ENCODE measurements at regions not wholly inside any gene's neighbourhood (a gene's known extent, or its start where the extent isn't known, plus 50 kb on each side); places are given as distances from the start of the nearest gene placed in this dataset.

DNA sequence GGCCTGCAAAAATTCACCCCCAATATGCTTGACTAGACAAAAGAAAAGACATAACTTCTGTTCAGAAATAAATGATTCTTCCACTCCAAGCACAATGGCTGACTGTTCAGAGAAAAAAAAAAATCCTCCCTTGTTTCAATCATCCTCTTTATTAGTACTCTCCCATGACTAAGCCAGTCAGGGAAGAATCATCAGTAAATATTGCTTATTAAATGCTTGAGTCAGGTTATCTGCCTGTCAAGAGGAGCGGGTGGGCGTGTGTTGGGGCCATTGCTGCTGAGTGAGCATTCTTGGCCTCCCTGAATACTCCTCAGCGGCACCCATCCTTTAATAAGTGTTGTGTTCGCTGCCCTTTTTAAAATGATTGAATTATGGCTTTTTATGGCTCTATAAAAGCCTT, 1334.8 kb upstream of the CELF4 start:
- H3K27ac ChIP-seq (ENCODE audit: low read length): no peak overlapping the region
- no peaks in the 10 kb centered on the region for H3K9me3 ChIP-seq
- ATAC-seq (replicated peaks in 1 of 4) (no peak), DNase-seq (no peak)
- Mint-ChIP-seq H3K27me3 (no peaks in the 10 kb centered on the region), H3K4me1 (no peaks in the 10 kb centered on the region), H3K4me3 (no peak overlapping the region), H3K27ac (no peak overlapping the region), H3K36me3 (no peaks in the 10 kb centered on the region), H3K9me3 (peaks cover 0 to 4% (median 0%) of the 10 kb centered on the region in 3 donors)
- CTCF ChIA-PET: no interaction called here
- no peaks in the 10 kb centered on the region for H3K4me1 ChIP-seq (ENCODE audit: control insufficient read depth in 1 of 2, extremely low read depth in 1 of 2, insufficient read depth in 2 of 2, low read length in 2 of 2)
- POLR2A ChIA-PET: no interaction called here
- no peak overlapping the region for H3K4me3 ChIP-seq (ENCODE audit: control insufficient read depth in 1 of 2, extremely low read depth in 1 of 2, low read length in 1 of 2)
- H3K27me3 ChIP-seq (replicated peaks in 1 of 2; ENCODE audit: control insufficient read depth in 2 of 2, extremely low read depth in 1 of 2, insufficient read depth in 2 of 2, low read length in 1 of 2): no peaks in the 10 kb centered on the region
- 67% methylated on average over 4 of the region's 4 CpGs for WGBS (ENCODE audit: insufficient coverage)
- H3K36me3 ChIP-seq (ENCODE audit: control insufficient read depth in 2 of 2, extremely low read depth in 1 of 2, insufficient read depth in 1 of 2, low read length in 1 of 2): no peaks in the 10 kb centered on the region

DNA sequence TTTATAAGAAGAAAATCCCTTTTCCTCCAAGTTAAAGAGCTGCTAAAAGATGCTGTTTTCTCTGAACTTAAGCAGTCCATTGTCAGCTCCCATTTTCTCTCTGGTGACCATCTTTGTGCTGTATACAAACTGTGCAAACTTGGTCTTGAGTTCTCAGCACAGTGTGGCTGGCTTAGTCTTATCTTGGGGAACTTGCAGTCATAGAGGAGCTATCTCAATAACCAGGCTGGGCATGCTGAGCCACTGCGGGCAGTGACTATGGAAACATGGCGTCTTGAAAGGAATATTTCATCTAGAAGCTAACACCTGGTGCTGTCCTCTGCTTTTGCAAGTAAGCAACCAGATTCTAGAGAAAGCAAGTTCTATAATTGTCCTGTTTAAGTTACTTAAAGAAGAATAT, 1334.4 kb upstream of the CELF4 start:
- H3K27ac ChIP-seq (ENCODE audit: low read length): no peak overlapping the region
- no peaks in the 10 kb centered on the region for H3K27me3 ChIP-seq (replicated peaks in 1 of 2; ENCODE audit: control insufficient read depth in 2 of 2, extremely low read depth in 1 of 2, insufficient read depth in 2 of 2, low read length in 1 of 2)
- H3K4me1 ChIP-seq (ENCODE audit: control insufficient read depth in 1 of 2, extremely low read depth in 1 of 2, insufficient read depth in 2 of 2, low read length in 2 of 2): no peaks in the 10 kb centered on the region
- peaks cover 0 to 4% (median 0%) of the 10 kb centered on the region in 3 donors for H3K9me3 Mint-ChIP-seq
- ChIA-PET CTCF (no interaction called here), POLR2A (no interaction called here)
- no CpG with 5 or more reads among the region's 2 CpGs for WGBS (ENCODE audit: insufficient coverage)
- H3K27me3 Mint-ChIP-seq: no peaks in the 10 kb centered on the region
- no peak overlapping the region for H3K4me3 ChIP-seq (ENCODE audit: control insufficient read depth in 1 of 2, extremely low read depth in 1 of 2, low read length in 1 of 2)
- ATAC-seq (replicated peaks in 1 of 4): no peak
- H3K27ac Mint-ChIP-seq: no peak overlapping the region
- no peaks in the 10 kb centered on the region for H3K4me1 Mint-ChIP-seq
- H3K36me3 ChIP-seq (ENCODE audit: control insufficient read depth in 2 of 2, extremely low read depth in 1 of 2, insufficient read depth in 1 of 2, low read length in 1 of 2): no peaks in the 10 kb centered on the region
- H3K4me3 Mint-ChIP-seq: no peak overlapping the region
- H3K36me3 Mint-ChIP-seq: no peaks in the 10 kb centered on the region
- no peak for DNase-seq
- no peaks in the 10 kb centered on the region for H3K9me3 ChIP-seq

DNA sequence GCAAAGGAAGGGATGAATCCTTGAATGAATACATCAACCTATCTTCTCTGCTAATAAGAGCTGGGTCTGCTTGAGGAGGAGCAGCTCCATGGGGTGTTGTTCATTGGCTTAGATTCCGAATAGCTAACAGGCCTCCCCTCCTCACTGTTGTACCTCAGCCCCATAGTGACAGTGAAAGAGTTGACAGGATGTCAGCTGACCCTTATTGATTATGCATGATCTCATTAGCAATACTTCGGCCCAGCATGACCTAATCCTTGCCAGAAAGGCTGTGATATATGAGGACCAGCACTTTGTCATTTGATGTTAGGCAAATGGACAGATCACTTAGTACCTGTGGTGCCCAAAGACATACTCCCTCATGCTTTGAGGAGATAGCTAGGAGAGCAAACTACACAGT, 1333.7 kb upstream of the CELF4 start:
- 71% methylated on average over 1 of the region's 2 CpGs for WGBS (ENCODE audit: insufficient coverage)
- no peak for DNase-seq
- CTCF ChIA-PET: no interaction called here

GRCh38 chr18:38898167-38898566, 1332.6 kb upstream of the CELF4 start:
- Mint-ChIP-seq H3K36me3 (no peaks in the 10 kb centered on the region), H3K27ac (no peak overlapping the region), H3K9me3 (peaks cover 0 to 4% (median 0%) of the 10 kb centered on the region in 3 donors), H3K4me3 (no peak overlapping the region), H3K4me1 (no peaks in the 10 kb centered on the region), H3K27me3 (no peaks in the 10 kb centered on the region)
- Histone ChIP-seq H3K27me3 (replicated peaks in 1 of 2; ENCODE audit: control insufficient read depth in 2 of 2, extremely low read depth in 1 of 2, insufficient read depth in 2 of 2, low read length in 1 of 2) (no peaks in the 10 kb centered on the region), H3K36me3 (ENCODE audit: control insufficient read depth in 2 of 2, extremely low read depth in 1 of 2, insufficient read depth in 1 of 2, low read length in 1 of 2) (no peaks in the 10 kb centered on the region), H3K27ac (ENCODE audit: low read length) (no peak overlapping the region), H3K4me1 (ENCODE audit: control insufficient read depth in 1 of 2, extremely low read depth in 1 of 2, insufficient read depth in 2 of 2, low read length in 2 of 2) (no peaks in the 10 kb centered on the region), H3K4me3 (ENCODE audit: control insufficient read depth in 1 of 2, extremely low read depth in 1 of 2, low read length in 1 of 2) (no peak overlapping the region), H3K9me3 (no peaks in the 10 kb centered on the region)
- no CpG with 5 or more reads among the region's 3 CpGs for WGBS (ENCODE audit: insufficient coverage)
- ChIA-PET CTCF (no interaction called here), POLR2A (no interaction called here)
- DNase-seq (no peak), ATAC-seq (replicated peaks in 1 of 4) (no peak)

More for the DNA sequence above, 1333.7 kb upstream of the CELF4 start:
- POLR2A ChIA-PET: no interaction called here
- Histone ChIP-seq H3K9me3 (no peaks in the 10 kb centered on the region), H3K4me1 (ENCODE audit: control insufficient read depth in 1 of 2, extremely low read depth in 1 of 2, insufficient read depth in 2 of 2, low read length in 2 of 2) (no peaks in the 10 kb centered on the region), H3K27me3 (replicated peaks in 1 of 2; ENCODE audit: control insufficient read depth in 2 of 2, extremely low read depth in 1 of 2, insufficient read depth in 2 of 2, low read length in 1 of 2) (no peaks in the 10 kb centered on the region), H3K4me3 (ENCODE audit: control insufficient read depth in 1 of 2, extremely low read depth in 1 of 2, low read length in 1 of 2) (no peak overlapping the region), H3K27ac (ENCODE audit: low read length) (no peak overlapping the region), H3K36me3 (ENCODE audit: control insufficient read depth in 2 of 2, extremely low read depth in 1 of 2, insufficient read depth in 1 of 2, low read length in 1 of 2) (no peaks in the 10 kb centered on the region)
- H3K36me3 Mint-ChIP-seq: no peaks in the 10 kb centered on the region
- no peak overlapping the region for H3K4me3 Mint-ChIP-seq
- H3K9me3 Mint-ChIP-seq: peaks cover 0 to 4% (median 0%) of the 10 kb centered on the region in 3 donors
- ATAC-seq (replicated peaks in 1 of 4): no peak
- H3K4me1 Mint-ChIP-seq: no peaks in the 10 kb centered on the region
- H3K27me3 Mint-ChIP-seq: no peaks in the 10 kb centered on the region
- H3K27ac Mint-ChIP-seq: no peak overlapping the region

GRCh38 chr18:38895560-38895959, 1330.0 kb upstream of the CELF4 start:
- Histone ChIP-seq H3K9me3 (no peaks in the 10 kb centered on the region), H3K36me3 (ENCODE audit: control insufficient read depth in 2 of 2, extremely low read depth in 1 of 2, insufficient read depth in 1 of 2, low read length in 1 of 2) (no peaks in the 10 kb centered on the region), H3K27me3 (replicated peaks in 1 of 2; ENCODE audit: control insufficient read depth in 2 of 2, extremely low read depth in 1 of 2, insufficient read depth in 2 of 2, low read length in 1 of 2) (no peaks in the 10 kb centered on the region), H3K27ac (ENCODE audit: low read length) (no peak overlapping the region), H3K4me3 (ENCODE audit: control insufficient read depth in 1 of 2, extremely low read depth in 1 of 2, low read length in 1 of 2) (no peak overlapping the region), H3K4me1 (ENCODE audit: control insufficient read depth in 1 of 2, extremely low read depth in 1 of 2, insufficient read depth in 2 of 2, low read length in 2 of 2) (no peaks in the 10 kb centered on the region)
- Mint-ChIP-seq H3K27ac (no peak overlapping the region), H3K9me3 (peaks cover 0 to 4% (median 0%) of the 10 kb centered on the region in 3 donors), H3K4me3 (no peak overlapping the region), H3K27me3 (no peaks in the 10 kb centered on the region), H3K36me3 (no peaks in the 10 kb centered on the region), H3K4me1 (no peaks in the 10 kb centered on the region)
- POLR2A ChIA-PET: no interaction called here
- 40% methylated on average over 1 of the region's 2 CpGs for WGBS (ENCODE audit: insufficient coverage)
- DNase-seq: no peak
- no peak for ATAC-seq (replicated peaks in 1 of 4)
- CTCF ChIA-PET: no interaction called here

DNA sequence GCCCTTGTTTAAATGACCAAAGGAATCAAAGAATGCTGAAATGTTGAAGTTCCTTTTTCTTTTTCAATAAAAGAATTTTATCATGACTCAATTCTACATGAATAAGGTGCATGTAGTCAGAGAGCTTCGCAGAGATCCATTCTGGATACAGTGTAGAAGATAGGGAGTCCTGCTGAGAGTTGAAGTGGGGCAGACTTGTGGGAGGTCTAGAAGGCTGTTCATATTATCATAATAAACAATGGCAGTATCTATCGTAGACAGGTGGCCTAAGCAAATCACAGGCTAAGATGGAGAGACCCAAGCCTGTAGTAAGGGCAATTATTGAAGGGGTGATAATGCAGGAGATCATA, 1322.0 kb upstream of the CELF4 start:
- H3K9me3 Mint-ChIP-seq: no peaks in the 10 kb centered on the region
- no peaks in the 10 kb centered on the region for H3K27me3 Mint-ChIP-seq
- no peak overlapping the region for H3K4me3 ChIP-seq (ENCODE audit: control insufficient read depth in 1 of 2, extremely low read depth in 1 of 2, low read length in 1 of 2)
- no peak overlapping the region for H3K27ac ChIP-seq (ENCODE audit: low read length)
- WGBS (ENCODE audit: insufficient coverage): no CpG with 5 or more reads among the region's 2 CpGs
- POLR2A ChIA-PET: no interaction called here
- no peak for ATAC-seq (replicated peaks in 1 of 4)
- H3K4me1 ChIP-seq (ENCODE audit: control insufficient read depth in 1 of 2, extremely low read depth in 1 of 2, insufficient read depth in 2 of 2, low read length in 2 of 2): no peaks in the 10 kb centered on the region
- no peaks in the 10 kb centered on the region for H3K4me1 Mint-ChIP-seq
- no peak for DNase-seq
- no peak overlapping the region for H3K27ac Mint-ChIP-seq
- H3K4me3 Mint-ChIP-seq: no peak overlapping the region
- CTCF ChIA-PET: no interaction called here
- no peaks in the 10 kb centered on the region for H3K36me3 ChIP-seq (ENCODE audit: control insufficient read depth in 2 of 2, extremely low read depth in 1 of 2, insufficient read depth in 1 of 2, low read length in 1 of 2)
- no peaks in the 10 kb centered on the region for H3K9me3 ChIP-seq
- no peaks in the 10 kb centered on the region for H3K36me3 Mint-ChIP-seq
- H3K27me3 ChIP-seq (replicated peaks in 1 of 2; ENCODE audit: control insufficient read depth in 2 of 2, extremely low read depth in 1 of 2, insufficient read depth in 2 of 2, low read length in 1 of 2): no peaks in the 10 kb centered on the region

DNA sequence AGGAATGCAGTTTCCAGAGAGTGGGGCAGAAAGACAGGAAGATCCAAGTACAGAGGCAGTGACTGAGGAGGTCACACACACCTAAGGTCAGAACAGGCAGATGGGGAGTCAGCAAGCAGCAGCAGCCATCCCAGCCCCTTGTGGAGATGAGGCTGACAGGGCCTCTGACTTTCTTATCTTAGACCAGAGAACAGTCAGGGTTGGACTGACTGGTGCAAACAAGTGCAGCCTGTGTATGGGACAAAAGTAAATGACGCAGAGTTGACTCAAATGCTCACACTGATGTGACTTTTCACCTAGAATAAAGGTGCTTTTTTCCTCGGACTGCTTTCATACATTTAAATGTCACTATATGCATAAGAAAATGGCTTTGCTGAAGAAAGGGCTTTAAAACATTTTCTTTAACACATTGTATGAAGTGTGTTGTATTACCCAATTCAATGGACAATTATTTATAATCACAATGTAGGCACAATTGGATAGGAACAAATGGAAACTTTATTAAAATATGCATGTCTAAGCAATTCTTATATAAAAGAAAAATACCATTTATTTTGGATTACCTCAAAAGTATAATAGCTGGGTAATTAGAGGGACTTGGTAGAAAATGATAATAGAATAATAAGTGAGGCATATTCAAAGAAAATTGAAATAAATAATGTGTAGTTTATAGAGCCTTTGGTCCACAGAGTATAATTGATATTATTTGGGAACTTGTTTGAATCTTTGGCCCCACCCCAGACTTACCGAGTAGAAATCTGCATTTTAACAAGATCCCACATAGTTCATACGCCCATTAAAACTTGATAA, 1321.5 kb upstream of the CELF4 start:
- Mint-ChIP-seq H3K36me3 (no peaks in the 10 kb centered on the region), H3K4me1 (no peaks in the 10 kb centered on the region), H3K9me3 (no peaks in the 10 kb centered on the region), H3K27me3 (no peaks in the 10 kb centered on the region), H3K27ac (no peak overlapping the region), H3K4me3 (no peak overlapping the region)
- Histone ChIP-seq H3K27ac (ENCODE audit: low read length) (no peak overlapping the region), H3K36me3 (ENCODE audit: control insufficient read depth in 2 of 2, extremely low read depth in 1 of 2, insufficient read depth in 1 of 2, low read length in 1 of 2) (no peaks in the 10 kb centered on the region), H3K27me3 (replicated peaks in 1 of 2; ENCODE audit: control insufficient read depth in 2 of 2, extremely low read depth in 1 of 2, insufficient read depth in 2 of 2, low read length in 1 of 2) (no peaks in the 10 kb centered on the region), H3K9me3 (no peaks in the 10 kb centered on the region), H3K4me1 (ENCODE audit: control insufficient read depth in 1 of 2, extremely low read depth in 1 of 2, insufficient read depth in 2 of 2, low read length in 2 of 2) (no peaks in the 10 kb centered on the region), H3K4me3 (ENCODE audit: control insufficient read depth in 1 of 2, extremely low read depth in 1 of 2, low read length in 1 of 2) (no peak overlapping the region)
- ATAC-seq (replicated peaks in 1 of 4): no peak
- no peak for DNase-seq
- WGBS (ENCODE audit: insufficient coverage): no CpG with 5 or more reads among the region's 4 CpGs
- ChIA-PET CTCF (no interaction called here), POLR2A (no interaction called here)

Measured in T-cell (primary cell).